ENCODE measurements at regions not wholly inside any gene's neighbourhood (a gene's known extent, or its start where the extent isn't known, plus 50 kb on each side); places are given as distances from the start of the nearest gene placed in this dataset.

DNA sequence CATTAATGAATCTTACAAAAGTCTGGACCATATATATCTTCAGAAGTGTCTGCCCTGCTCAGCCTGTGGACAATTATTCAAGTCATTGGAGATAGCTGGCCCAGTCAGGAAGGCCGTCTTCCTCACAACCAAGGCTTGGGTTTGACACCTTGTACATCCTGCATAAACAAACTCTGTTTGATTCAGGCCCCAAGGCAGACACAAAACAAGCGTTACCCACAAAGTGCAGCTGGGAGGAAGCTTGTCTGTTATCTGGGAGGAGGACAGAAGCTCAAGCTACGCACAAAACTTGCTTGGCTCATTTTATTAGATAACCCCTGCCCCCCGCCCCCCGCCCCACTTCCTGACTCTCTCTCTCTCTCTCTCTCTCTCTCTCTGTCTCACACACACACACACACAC lies 166.9 kb upstream of the WDR11 start:
- POLR2A ChIA-PET, result no interaction called here
- Histone ChIP-seq H3K27me3 (ENCODE audit: control insufficient read depth in 2 of 2, insufficient read depth in 2 of 2, low read length in 2 of 2) (no peaks in the 10 kb centered on the region), H3K27ac (ENCODE audit: extremely low read depth, low read depth, low read length) (no peak overlapping the region), H3K79me2 (ENCODE audit: control insufficient read depth, insufficient read depth, low read length) (no peaks in the 10 kb centered on the region), H3K9ac (ENCODE audit: insufficient read depth in 1 of 2, low read depth in 2 of 2, low read length in 2 of 2) (no peak overlapping the region), H3K4me3 (no peak overlapping the region), H3K4me1 (replicated peaks in 1 of 2; ENCODE audit: control insufficient read depth in 2 of 2, insufficient read depth in 2 of 2, low read length in 2 of 2) (no peaks in the 10 kb centered on the region), H3K4me2 (ENCODE audit: insufficient read depth, low read length) (no peak overlapping the region), H3K9me3 (replicated peaks; ENCODE audit: control insufficient read depth, insufficient read depth, low read depth, low read length) (no peaks in the 10 kb centered on the region), H2AFZ (ENCODE audit: low read depth, low read length) (no peak overlapping the region), H3K36me3 (ENCODE audit: control insufficient read depth, insufficient read depth, low read length) (no peaks in the 10 kb centered on the region), H3K9me1 (ENCODE audit: control insufficient read depth, insufficient read depth, low read length) (no peaks in the 10 kb centered on the region), H4K20me1 (replicated peaks; ENCODE audit: control insufficient read depth, insufficient read depth, low read length) (no peaks in the 10 kb centered on the region)
- no TSS peak for BruUV-seq (replicated peaks)
- WGBS (ENCODE audit: insufficient coverage, low coverage, missing lambda C conversion rate), result 0% methylated on average over 3 of the region's 5 CpGs
- DNase-seq (ENCODE audit: extremely low read depth in 1 of 4, low spot score in 3 of 4) (no peak), ATAC-seq (no peak), FAIRE-seq (no peak)
- intact Hi-C loops (cut with micrococcal nuclease), result no loop called here
- TF ChIP-seq FUS (optimal IDR thresholded peaks at IDR 0.05; ENCODE audit: low read depth, low read length) (no peak), SUPT5H (IDR thresholded peaks at IDR 0.05) (no peak), SIRT6 (IDR thresholded peaks at IDR 0.05; ENCODE audit: low read depth, low read length) (no peak), ZNF143 (CRISPR knock-in tag; IDR thresholded peaks at IDR 0.05) (no peak), NCOR1 (IDR thresholded peaks at IDR 0.05) (no peak), HDAC2 (IDR thresholded peaks at IDR 0.05) (no peak), HEY1 (CRISPR knock-in tag; IDR thresholded peaks at IDR 0.05; ENCODE audit: borderline replicate concordance) (no peak), SMARCA4 (IDR thresholded peaks at IDR 0.05) (no peak), PCBP1 (IDR thresholded peaks at IDR 0.05; ENCODE audit: low read depth, low read length, poor library complexity, severe bottlenecking) (no peak), ZNF324 (CRISPR knock-in tag; IDR thresholded peaks at IDR 0.05) (no peak)
- TF ChIP-seq, protein P1, sequence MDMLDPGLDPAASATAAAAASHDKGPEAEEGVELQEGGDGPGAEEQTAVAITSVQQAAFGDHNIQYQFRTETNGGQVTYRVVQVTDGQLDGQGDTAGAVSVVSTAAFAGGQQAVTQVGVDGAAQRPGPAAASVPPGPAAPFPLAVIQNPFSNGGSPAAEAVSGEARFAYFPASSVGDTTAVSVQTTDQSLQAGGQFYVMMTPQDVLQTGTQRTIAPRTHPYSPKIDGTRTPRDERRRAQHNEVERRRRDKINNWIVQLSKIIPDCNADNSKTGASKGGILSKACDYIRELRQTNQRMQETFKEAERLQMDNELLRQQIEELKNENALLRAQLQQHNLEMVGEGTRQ (CRISPR knock-in tag; IDR thresholded peaks at IDR 0.05), result no peak
- TF ChIP-seq, protein P2, sequence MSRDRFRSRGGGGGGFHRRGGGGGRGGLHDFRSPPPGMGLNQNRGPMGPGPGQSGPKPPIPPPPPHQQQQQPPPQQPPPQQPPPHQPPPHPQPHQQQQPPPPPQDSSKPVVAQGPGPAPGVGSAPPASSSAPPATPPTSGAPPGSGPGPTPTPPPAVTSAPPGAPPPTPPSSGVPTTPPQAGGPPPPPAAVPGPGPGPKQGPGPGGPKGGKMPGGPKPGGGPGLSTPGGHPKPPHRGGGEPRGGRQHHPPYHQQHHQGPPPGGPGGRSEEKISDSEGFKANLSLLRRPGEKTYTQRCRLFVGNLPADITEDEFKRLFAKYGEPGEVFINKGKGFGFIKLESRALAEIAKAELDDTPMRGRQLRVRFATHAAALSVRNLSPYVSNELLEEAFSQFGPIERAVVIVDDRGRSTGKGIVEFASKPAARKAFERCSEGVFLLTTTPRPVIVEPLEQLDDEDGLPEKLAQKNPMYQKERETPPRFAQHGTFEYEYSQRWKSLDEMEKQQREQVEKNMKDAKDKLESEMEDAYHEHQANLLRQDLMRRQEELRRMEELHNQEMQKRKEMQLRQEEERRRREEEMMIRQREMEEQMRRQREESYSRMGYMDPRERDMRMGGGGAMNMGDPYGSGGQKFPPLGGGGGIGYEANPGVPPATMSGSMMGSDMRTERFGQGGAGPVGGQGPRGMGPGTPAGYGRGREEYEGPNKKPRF (IDR thresholded peaks at IDR 0.05; ENCODE audit: low read depth, low read length), result no peak
- TF ChIP-seq, protein P3, sequence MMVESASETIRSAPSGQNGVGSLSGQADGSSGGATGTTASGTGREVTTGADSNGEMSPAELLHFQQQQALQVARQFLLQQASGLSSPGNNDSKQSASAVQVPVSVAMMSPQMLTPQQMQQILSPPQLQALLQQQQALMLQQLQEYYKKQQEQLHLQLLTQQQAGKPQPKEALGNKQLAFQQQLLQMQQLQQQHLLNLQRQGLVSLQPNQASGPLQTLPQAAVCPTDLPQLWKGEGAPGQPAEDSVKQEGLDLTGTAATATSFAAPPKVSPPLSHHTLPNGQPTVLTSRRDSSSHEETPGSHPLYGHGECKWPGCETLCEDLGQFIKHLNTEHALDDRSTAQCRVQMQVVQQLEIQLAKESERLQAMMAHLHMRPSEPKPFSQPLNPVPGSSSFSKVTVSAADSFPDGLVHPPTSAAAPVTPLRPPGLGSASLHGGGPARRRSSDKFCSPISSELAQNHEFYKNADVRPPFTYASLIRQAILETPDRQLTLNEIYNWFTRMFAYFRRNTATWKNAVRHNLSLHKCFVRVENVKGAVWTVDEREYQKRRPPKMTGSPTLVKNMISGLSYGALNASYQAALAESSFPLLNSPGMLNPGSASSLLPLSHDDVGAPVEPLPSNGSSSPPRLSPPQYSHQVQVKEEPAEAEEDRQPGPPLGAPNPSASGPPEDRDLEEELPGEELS (CRISPR knock-in tag; IDR thresholded peaks at IDR 0.05; ENCODE audit: borderline replicate concordance), result no peak
- TF ChIP-seq, protein P4, sequence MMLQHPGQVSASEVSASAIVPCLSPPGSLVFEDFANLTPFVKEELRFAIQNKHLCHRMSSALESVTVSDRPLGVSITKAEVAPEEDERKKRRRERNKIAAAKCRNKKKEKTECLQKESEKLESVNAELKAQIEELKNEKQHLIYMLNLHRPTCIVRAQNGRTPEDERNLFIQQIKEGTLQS (IDR thresholded peaks at IDR 0.05), result no peak
- TF ChIP-seq, protein P4 (CRISPR knock-in tag; conservative IDR thresholded peaks at IDR 0.05), result no peak
- CTCF ChIA-PET (ENCODE audit: low intra/inter-chr PET ratio), result no interaction called here
- in situ Hi-C loops (cut with MboI), result no loop called here
